ENCODE measurements at regions not wholly inside any gene's neighbourhood (a gene's known extent, or its start where the extent isn't known, plus 50 kb on each side); places are given as distances from the start of the nearest gene placed in this dataset.

DNA sequence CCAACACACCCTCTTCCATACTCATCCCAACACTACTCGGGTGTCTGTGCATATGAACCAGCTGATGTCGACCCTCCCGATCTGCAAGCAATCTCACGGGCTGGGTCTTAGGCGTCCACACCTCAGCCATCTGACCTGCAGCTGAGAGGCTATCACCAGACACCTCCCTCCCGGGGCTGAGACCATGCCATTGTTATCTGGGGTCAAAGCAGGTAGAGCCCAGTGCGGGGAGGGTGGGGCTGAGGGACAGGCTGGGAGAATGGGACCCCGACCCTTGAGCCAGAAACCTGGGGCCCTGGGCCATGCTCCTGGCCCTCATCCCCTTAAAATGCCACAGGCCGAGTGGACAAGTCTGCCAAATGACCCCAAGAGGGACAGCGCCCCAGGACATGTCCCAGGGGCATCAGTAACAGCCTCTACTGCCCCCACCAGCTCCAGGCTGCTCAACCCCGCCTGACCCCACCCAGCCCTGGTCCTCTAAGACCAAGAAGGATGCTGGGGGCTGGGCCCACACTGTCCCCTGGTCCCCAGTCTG is 146.7 kb upstream of the CST7 start:
- TF ChIP-seq, protein P1, sequence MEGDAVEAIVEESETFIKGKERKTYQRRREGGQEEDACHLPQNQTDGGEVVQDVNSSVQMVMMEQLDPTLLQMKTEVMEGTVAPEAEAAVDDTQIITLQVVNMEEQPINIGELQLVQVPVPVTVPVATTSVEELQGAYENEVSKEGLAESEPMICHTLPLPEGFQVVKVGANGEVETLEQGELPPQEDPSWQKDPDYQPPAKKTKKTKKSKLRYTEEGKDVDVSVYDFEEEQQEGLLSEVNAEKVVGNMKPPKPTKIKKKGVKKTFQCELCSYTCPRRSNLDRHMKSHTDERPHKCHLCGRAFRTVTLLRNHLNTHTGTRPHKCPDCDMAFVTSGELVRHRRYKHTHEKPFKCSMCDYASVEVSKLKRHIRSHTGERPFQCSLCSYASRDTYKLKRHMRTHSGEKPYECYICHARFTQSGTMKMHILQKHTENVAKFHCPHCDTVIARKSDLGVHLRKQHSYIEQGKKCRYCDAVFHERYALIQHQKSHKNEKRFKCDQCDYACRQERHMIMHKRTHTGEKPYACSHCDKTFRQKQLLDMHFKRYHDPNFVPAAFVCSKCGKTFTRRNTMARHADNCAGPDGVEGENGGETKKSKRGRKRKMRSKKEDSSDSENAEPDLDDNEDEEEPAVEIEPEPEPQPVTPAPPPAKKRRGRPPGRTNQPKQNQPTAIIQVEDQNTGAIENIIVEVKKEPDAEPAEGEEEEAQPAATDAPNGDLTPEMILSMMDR (IDR thresholded peaks at IDR 0.05 in 8 of 11, conservative IDR thresholded peaks at IDR 0.05 in 3 of 11): no peak
- no peak for TF ChIP-seq POLR2A (IDR thresholded peaks at IDR 0.05)
- TF ChIP-seq POLR2AphosphoS5 (IDR thresholded peaks at IDR 0.05): no peak
